NCI-H1092 treated with DMSO at 0.1 percent for 48 hours (cell line): ENCODE measurements at regions not wholly inside any gene's neighbourhood (a gene's known extent, or its start where the extent isn't known, plus 50 kb on each side); places are given as distances from the start of the nearest gene placed in this dataset.
A peak's percentile ranks its signal among the peaks of the same experiment; 100 is the strongest.

Experiments
- DNase-seq: peaks from one replicate; lab custom pipeline; 2025; lab: John Stamatoyannopoulos, UW

GRCh38 chr5:88144219-88145001, 124.2 kb downstream of the TMEM161B start:
- DNase-seq: no peak

- DNase-seq: no peak
Observed at GRCh38 chr5:88143693-88144218, 124.9 kb downstream of the TMEM161B start.

DNA sequence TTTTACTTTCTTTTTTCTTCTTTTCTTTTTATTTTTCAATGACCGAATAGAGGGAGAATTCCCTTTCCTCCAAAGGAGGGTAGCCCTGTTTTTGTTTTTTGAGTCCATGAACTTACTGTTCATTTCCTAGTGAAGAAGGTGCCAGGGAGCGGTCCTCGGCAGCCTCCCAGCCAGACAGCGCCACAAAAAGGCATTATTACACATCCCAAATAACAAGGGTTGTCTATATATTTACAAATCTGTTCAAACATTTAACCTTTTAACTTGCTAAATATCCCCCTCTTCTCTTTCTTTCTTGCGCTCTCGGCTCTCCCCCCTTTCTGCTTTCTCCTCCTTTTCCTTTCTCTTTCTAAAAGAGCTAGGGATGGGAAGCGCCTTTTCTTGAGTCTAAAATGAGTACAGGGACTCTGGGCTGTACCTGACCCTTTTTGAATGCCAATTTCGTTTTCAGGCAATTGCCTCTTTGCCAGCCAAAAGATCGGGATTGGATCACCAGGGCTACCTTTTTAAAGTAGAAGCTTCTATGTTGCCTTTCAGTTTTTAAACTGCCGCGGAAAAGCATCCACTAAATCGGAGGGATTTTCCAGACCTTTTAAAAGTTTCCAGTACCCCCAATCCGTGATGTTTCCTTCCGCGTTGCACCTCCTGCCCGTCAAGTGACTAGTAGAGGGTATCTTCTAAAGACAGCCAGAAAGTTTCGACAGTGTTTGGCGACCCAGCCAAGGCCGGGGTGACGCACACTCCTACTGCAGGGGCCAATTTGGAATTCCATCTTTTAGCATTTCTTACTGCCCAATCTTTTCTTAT, 125.6 kb downstream of the TMEM161B start:
- DNase-seq: no peak

GRCh38 chr5:88142636-88142885, 126.1 kb downstream of the TMEM161B start:
- DNase-seq: no peak

- DNase-seq: peak; percentile 97
Observed at GRCh38 chr5:88140856-88141752, 127.5 kb downstream of the TMEM161B start.

- peak; percentile 23 for DNase-seq
Observed at GRCh38 chr5:88140396-88140855, 128.2 kb downstream of the TMEM161B start.

GRCh38 chr5:88130211-88130815, 138.3 kb downstream of the TMEM161B start:
- DNase-seq: no peak

GRCh38 chr5:88128813-88129212, 139.8 kb downstream of the TMEM161B start:
- DNase-seq: no peak

GRCh38 chr5:88119535-88120125, 149.0 kb downstream of the TMEM161B start:
- no peak for DNase-seq

- no peak for DNase-seq
Observed at GRCh38 chr5:88118179-88118578, 150.5 kb downstream of the TMEM161B start.

DNA sequence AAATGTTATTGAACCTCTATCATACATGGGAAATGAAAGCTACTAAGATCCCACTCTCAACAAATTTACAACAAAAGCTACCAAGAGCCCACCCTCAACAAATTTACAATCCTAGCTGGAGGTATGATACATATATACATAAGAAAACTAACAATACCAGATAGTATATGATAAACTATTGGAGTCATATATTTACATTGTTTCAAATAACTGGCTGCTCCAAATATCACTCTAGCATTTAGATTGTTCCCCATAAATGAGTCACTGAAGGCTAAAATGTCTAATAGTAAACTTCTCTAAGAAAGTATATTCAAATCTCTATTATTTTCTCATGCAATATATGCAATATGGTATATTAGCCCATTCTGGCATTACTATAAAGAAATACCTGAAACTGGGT, 151.1 kb downstream of the TMEM161B start:
- DNase-seq: no peak

DNA sequence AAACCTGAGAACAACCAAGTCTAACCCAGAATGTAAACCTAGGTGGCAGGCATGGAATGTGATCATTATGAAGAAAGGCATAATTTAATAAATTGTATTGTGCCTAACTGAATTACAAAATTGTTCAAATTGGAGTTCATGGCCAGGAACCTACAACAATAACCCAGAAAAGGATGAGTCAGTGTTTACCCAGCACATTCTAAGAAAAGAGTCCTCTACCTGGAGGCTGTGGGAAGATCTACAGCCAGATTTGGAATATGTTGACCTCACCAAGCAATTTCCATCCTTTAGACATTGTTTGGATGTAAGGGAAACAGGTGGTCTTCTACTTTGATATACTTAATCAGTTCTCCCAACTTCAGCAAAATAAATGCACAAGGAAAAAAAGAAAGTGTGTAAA, 152.2 kb downstream of the TMEM161B start:
- DNase-seq: no peak

GRCh38 chr5:88115211-88115610, 153.4 kb downstream of the TMEM161B start:
- DNase-seq: no peak

GRCh38 chr5:88113429-88113828, 155.2 kb downstream of the TMEM161B start:
- no peak for DNase-seq

DNA sequence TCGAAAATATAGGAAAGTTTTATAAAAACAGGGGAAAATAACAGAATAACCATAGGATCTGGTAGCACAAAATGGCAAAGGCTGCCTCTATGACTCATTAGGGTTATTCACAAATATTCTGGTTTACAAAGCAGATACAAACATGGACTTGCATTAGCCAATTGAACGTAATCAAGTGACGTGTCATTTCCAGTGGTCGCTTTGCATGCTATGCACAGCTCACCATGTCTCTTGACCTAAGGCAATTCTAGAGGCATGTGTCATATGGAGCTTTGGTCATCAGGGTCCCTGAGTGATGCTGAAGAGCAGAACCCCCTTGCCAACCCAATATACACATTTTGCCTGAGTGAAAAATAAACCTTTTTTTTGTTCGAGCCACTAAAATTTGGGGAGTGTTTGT, 158.8 kb downstream of the TMEM161B start:
- DNase-seq: no peak

DNA sequence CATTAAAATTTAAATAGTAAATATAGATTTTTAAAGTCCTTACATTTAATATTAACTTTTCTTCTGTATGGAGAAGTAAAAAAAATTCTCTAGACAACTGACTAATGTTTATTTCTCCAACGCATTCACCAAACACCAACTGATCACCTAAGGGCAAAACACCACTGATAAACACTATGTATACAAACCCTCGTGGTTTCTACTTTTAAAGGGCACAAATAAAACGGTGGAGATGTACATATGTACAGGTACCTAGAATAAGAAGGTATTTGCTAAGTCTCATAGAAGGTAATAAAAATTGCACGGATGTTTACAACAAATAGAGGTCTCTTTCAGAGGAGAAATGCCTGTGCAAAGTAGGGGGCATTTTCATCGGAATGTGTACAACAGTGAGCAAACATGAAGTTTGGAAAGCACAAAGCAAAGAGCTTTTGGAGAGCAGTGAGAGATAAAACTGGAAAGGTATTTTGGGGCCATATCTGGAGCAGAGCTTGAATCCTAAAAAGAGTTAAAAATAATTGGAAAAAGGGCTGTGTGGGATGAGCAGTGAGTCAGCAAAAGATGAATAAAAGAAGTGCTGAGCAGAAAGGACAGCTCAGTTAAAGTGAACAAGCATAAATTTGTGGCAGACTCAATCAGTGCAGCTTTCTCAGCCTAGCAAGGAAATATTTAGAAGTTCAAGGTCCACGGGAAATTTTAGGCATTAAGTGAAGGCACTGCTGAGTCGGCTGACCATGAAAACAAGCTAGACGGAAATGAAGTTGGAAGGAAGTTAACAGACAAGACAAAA, 160.0 kb downstream of the TMEM161B start:
- no peak for DNase-seq

DNA sequence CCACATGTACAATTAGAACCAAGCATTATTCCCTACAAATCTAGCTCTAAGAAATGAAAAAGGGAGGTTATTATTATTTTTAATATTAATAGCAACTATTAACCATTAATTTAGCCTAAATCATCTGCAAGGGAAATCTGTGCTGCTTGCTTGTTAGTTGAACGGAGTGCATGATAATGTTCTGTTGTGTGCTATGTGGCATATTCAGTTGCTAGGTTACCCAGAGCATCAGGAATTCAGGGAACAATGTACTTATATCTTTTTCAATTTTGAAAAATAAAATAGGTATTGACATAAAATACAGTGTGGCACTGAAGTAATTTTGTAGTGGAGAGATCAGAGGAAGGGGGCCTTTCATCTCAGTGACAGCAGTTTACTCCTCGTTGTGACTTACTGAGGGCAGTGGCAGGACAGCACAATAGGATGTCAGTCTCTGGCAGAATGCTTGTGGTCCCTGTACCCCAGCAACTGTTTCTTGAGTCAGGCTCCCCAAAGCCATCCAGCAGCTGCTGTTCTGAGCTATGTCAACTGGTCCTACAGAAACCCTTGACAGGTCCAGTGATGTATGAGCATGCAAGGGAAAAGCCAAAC, 173.6 kb downstream of the TMEM161B start:
- no peak for DNase-seq

- no peak for DNase-seq
Observed at GRCh38 chr5:88094403-88094802, 174.2 kb downstream of the TMEM161B start.

DNA sequence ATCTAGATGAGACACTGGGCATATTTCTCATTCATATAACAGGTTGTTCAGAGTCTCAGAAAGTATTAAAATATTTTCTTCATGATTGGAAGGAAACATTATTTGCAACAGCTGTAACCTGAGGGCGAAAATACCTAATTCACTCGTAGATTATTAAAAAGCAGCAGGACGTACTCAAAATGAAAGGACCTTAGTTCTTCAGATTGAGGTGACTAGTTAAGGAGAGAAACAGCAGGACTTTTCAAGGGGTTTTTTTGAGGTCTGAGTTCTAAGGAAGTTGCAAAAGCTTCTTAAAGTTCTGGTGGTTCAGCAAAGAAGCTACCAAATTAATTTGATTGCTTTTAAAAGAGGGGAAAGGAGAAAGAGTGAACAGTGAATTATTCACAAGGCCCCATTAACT, 174.9 kb downstream of the TMEM161B start:
- DNase-seq: no peak

DNA sequence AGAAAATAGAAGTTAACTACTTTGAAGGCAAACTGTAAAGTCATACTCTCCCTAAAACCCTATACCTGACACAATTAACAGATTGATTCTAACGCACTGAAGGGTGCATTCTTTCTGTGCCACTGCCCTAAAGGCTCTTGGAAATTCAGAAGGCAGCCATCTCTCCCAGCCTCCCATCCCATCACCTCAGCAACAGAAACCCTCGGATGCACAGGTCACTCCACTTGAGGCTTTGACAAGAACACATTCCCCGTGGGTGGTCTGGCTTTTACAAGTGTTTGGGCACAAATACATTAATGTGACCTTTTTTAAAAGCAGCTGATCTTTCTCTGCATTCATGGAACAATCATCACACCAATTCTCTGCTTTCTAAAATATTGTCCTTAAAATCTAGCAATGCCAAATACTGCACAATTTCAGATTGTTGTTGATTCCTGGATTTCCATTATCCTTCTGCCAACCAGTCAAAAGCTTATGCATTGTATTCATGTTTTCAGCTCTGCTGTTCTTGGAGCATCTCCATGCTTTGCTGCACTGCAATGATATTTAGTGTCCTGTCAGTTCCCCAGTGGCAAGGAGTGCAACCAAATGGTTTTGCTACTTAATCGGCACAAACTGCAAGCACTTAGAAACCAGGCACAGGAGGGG, 175.6 kb downstream of the TMEM161B start:
- no peak for DNase-seq
